Gastroesophageal sphincter (tissue), 4 donors: ENCODE measurements at regions not wholly inside any gene's neighbourhood (a gene's known extent, or its start where the extent isn't known, plus 50 kb on each side); places are given as distances from the start of the nearest gene placed in this dataset.

Experiments
- ATAC-seq: fragments of 150-250 bp; one replicate; pipeline ENCODE4 v1.9.1; 2016; ENCODE audit warnings: mild to moderate bottlenecking, moderate library complexity
- H3K27ac ChIP-seq, 4 donors: fragments of 200-600 bp; sonication (generic) in 3 of 4; 1 replicate in 3 of 4; 2 replicates in 1 of 4; pipeline ENCODE4 v1.5.1; 2016 to 2019
- H3K27me3 ChIP-seq: fragments of 200-600 bp; sonication (generic); one replicate; pipeline ENCODE4 v1.5.1; 2019
- H3K36me3 ChIP-seq, 2 donors: fragments of 200-600 bp; sonication (generic); one replicate each; pipeline ENCODE4 v1.5.1; 2019; ENCODE audit warnings: control low read depth in 1 of 2
- H3K4me1 ChIP-seq, 3 donors: fragments of 200-600 bp; sonication (generic); 1 replicate in 2 of 3; 2 replicates in 1 of 3; pipeline ENCODE4 v1.5.1; 2016 to 2019; ENCODE audit warnings: control low read depth in 2 of 3
- H3K4me3 ChIP-seq, 2 donors: fragments of 200-600 bp; sonication (generic); one replicate each; pipeline ENCODE4 v1.5.1; 2019; ENCODE audit warnings: mild to moderate bottlenecking in 1 of 2, moderate library complexity in 1 of 2
- H3K9me3 ChIP-seq, 3 donors: fragments of 200-600 bp; sonication (generic); one replicate each; pipeline ENCODE4 v1.5.1; 2017 to 2019; ENCODE audit warnings: control low read depth in 2 of 3
- EP300 ChIP-seq: sonication (generic); formaldehyde crosslinking; IDR thresholded peaks from one replicate; pipeline ENCODE4 v1.6.1; 2017; ENCODE audit warnings: antibody characterized with exemption, mild to moderate bottlenecking
- POLR2A ChIP-seq, 2 donors: fragments of 450-650 bp; IDR thresholded peaks; one replicate each; pipeline ENCODE4 v1.6.1; 2017; ENCODE audit warnings: antibody characterized with exemption in 2 of 2, mild to moderate bottlenecking in 2 of 2, moderate library complexity in 1 of 2
- POLR2AphosphoS5 ChIP-seq: sonication (generic); formaldehyde crosslinking; IDR thresholded peaks from one replicate; pipeline ENCODE4 v1.6.1; 2017; ENCODE audit warnings: antibody characterized with exemption
- WGBS, 2 donors: methylation state at CpG; one replicate each; pipeline ENCODE4 v1.1.5; 2018; ENCODE audit warnings: low coverage in 1 of 2; 5-methylcytosine and 5-hydroxymethylcytosine counted together
- TF ChIP-seq, protein P1 (sequence below), 4 experiments: fragments of 200-600 bp in 2 of 4; fragments of 450-650 bp in 2 of 4; sonication (generic) in 1 of 4; IDR thresholded peaks; one replicate each; pipeline ENCODE4 v1.5.1; 2017 to 2019; ENCODE audit warnings: antibody characterized with exemption in 4 of 4, mild to moderate bottlenecking in 2 of 4, moderate library complexity in 2 of 4

DNA sequence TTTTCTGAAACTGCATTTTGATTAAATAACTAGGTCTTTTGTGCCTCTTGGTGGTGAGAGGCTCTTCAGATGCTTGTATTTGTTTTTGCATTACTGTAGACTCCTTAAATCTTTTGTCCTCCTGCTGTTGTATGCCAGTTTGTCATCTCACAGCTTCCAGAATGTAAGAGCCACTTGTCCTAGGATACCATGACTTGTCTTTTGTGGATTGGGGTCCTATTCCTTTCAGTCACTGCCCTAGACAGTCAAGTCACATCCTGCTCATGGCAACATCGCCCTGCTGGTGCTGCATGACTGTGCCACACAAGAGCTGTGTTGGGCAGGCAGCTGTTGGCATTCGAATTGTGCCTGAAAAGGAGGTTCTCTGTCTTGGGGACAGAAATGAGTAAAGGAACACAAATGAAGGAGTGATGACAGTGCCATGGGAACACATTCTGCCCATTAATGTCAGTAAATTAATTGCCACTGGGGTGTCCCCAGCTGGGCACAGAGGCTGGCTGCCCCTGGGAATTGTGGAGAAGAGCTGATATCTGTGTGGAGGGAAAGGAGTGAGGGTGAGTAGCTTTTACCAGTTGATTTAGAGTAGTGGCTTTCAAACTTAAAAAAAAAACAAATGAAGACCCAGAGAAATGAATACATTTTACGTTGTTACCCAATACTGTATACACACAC is 140.3 kb downstream of the ARL6IP6 start:
- WGBS, 2 donors, result 64 to 69% methylated on average over 1 to 2 of the region's 3 CpGs
- TF ChIP-seq POLR2A (IDR thresholded peaks at IDR 0.05) (no peak), POLR2AphosphoS5 (no peak), EP300 (no peak)
- TF ChIP-seq, protein P1, sequence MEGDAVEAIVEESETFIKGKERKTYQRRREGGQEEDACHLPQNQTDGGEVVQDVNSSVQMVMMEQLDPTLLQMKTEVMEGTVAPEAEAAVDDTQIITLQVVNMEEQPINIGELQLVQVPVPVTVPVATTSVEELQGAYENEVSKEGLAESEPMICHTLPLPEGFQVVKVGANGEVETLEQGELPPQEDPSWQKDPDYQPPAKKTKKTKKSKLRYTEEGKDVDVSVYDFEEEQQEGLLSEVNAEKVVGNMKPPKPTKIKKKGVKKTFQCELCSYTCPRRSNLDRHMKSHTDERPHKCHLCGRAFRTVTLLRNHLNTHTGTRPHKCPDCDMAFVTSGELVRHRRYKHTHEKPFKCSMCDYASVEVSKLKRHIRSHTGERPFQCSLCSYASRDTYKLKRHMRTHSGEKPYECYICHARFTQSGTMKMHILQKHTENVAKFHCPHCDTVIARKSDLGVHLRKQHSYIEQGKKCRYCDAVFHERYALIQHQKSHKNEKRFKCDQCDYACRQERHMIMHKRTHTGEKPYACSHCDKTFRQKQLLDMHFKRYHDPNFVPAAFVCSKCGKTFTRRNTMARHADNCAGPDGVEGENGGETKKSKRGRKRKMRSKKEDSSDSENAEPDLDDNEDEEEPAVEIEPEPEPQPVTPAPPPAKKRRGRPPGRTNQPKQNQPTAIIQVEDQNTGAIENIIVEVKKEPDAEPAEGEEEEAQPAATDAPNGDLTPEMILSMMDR (IDR thresholded peaks at IDR 0.05), result no peak
- no peaks in the 10 kb centered on the region for H3K36me3 ChIP-seq
- H3K4me1 ChIP-seq, result no peaks in the 10 kb centered on the region
- H3K4me3 ChIP-seq, result no peak overlapping the region
- H3K9me3 ChIP-seq, result no peaks in the 10 kb centered on the region
- H3K27ac ChIP-seq, result no peak overlapping the region
- ATAC-seq, result no peak
- peaks cover 7% of the 10 kb centered on the region for H3K27me3 ChIP-seq

DNA sequence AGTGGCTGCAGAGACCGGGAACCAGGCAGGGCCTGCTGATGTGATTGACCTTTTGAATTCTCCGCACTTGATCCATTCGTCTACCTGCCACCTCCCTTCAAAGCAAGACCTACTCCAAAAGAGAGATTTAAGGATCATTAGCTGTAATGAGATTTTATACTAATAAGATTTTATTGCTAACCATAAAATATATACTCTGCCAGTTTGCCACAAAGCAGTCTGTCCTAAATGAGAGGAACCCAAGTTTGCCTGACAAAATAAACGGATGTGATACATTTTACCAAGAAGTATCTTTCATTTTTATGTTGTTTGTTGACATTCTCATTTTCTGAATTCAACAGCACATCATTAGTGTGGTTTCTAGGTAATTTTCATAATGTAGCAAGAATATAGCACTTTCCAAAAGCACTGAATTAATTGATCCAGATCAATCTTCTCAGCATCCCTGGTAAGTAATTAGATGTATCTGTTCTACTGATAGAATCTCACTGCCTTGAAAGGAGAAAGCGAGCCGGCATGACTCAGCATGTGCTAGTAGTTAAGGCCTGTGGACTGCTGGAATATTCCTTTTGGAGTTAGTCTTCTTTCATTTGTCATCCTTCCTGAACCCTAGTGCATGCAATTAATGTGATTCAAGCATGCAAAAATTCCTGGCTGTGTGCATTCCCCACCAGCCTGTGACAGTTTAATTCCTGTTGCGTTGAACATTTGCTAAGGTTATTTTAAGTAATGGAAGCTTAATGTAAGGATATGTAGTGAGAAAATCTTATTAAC is 128.5 kb downstream of the ARL6IP6 start:
- ATAC-seq, result no peak
- H3K9me3 ChIP-seq, result no peaks in the 10 kb centered on the region
- no peak overlapping the region for H3K27ac ChIP-seq
- H3K27me3 ChIP-seq, result no peaks in the 10 kb centered on the region
- H3K4me1 ChIP-seq, result no peaks in the 10 kb centered on the region
- TF ChIP-seq, protein P1 (IDR thresholded peaks at IDR 0.05), result no peak
- TF ChIP-seq POLR2AphosphoS5 (no peak), POLR2A (IDR thresholded peaks at IDR 0.05) (no peak), EP300 (no peak)
- H3K4me3 ChIP-seq, result no peak overlapping the region
- H3K36me3 ChIP-seq, result no peaks in the 10 kb centered on the region
- 64 to 84% methylated on average over 6 to 7 of the region's 7 CpGs for WGBS, 2 donors

DNA sequence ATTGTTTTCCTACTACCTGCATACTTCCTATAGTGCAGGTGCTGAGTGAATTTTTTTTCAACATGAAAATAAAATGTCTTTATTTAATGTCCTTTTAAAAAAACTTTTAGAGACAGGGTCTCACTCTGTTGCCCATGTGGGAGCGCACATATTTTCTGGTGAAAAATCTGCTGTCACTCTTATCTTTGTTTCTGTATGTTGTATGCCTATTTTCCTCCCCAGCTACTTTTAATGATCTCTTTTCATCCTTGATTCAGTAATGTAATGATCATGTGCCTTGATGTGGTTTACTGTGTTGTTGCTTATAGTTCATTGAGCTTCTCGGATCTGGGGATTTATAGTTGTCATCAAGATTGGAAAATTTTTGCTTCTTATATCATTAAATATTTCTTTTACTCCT is 117.3 kb downstream of the ARL6IP6 start:
- 87 to 91% methylated on average over 1 to 2 of the region's 2 CpGs for WGBS, 2 donors
- H3K4me3 ChIP-seq, result no peak overlapping the region
- no peak for ATAC-seq
- H3K27me3 ChIP-seq, result no peaks in the 10 kb centered on the region
- no peaks in the 10 kb centered on the region for H3K4me1 ChIP-seq
- TF ChIP-seq POLR2AphosphoS5 (no peak), POLR2A (IDR thresholded peaks at IDR 0.05) (no peak), EP300 (no peak)
- TF ChIP-seq, protein P1 (IDR thresholded peaks at IDR 0.05), result no peak
- no peaks in the 10 kb centered on the region for H3K9me3 ChIP-seq
- H3K27ac ChIP-seq, result no peak overlapping the region
- H3K36me3 ChIP-seq, result no peaks in the 10 kb centered on the region

DNA sequence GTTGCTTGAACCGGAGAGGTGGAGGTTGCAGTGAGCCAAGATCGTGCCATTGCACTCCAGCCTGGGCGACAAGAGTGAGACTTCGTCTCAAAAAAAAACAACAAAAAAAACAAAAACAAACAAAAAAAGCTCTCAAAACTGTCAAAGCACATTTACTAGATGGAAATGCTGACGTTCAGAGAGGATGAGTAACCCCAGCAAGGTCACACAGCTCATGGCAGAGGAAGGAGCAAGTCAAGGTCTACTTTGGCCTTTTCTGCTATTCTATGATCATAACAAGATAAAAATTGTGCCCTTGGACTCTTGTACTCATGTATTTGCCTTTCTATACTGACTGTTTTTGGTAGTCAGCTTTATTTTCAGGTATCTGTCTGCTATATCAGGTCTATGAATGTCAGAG is 109.5 kb downstream of the ARL6IP6 start:
- no peak for TF ChIP-seq POLR2AphosphoS5
- TF ChIP-seq POLR2A (IDR thresholded peaks at IDR 0.05), result no peak
- no peak for TF ChIP-seq EP300
- TF ChIP-seq, protein P1 (IDR thresholded peaks at IDR 0.05), result no peak
- Histone ChIP-seq H3K27ac (no peak overlapping the region), H3K9me3 (no peaks in the 10 kb centered on the region), H3K4me3 (no peak overlapping the region), H3K27me3 (no peaks in the 10 kb centered on the region), H3K4me1 (peaks cover 0 to 10% (median 5%) of the 10 kb centered on the region in 3 donors), H3K36me3 (no peaks in the 10 kb centered on the region)
- ATAC-seq, result no peak
- 82 to 90% methylated on average over 3 of the region's 5 CpGs for WGBS, 2 donors
